ENCODE measurements at regions not wholly inside any gene's neighbourhood (a gene's known extent, or its start where the extent isn't known, plus 50 kb on each side); places are given as distances from the start of the nearest gene placed in this dataset.

GRCh38 chrX:124529786-124530185 is 183.4 kb downstream of the SH2D1A start:
- no peak overlapping the region for H3K4me2 ChIP-seq (ENCODE audit: insufficient read depth, low read length)
- no peaks in the 10 kb centered on the region; the same call in 2 of the 3 replicates for H3K36me3 ChIP-seq (ENCODE audit: control insufficient read depth, insufficient read depth, low read length)
- no peaks in the 10 kb centered on the region for H3K27me3 ChIP-seq (ENCODE audit: control insufficient read depth in 2 of 2, insufficient read depth in 2 of 2, low read length in 2 of 2)
- no peaks in the 10 kb centered on the region for H4K20me1 ChIP-seq (replicated peaks; ENCODE audit: control insufficient read depth, insufficient read depth, low read length)
- H3K27ac ChIP-seq (ENCODE audit: extremely low read depth, low read depth, low read length), result no peak overlapping the region
- DNase-seq (ENCODE audit: extremely low read depth in 1 of 4, low spot score in 3 of 4) (no peak), FAIRE-seq (no peak), ATAC-seq (no peak)
- H3K9me3 ChIP-seq (replicated peaks; ENCODE audit: control insufficient read depth, insufficient read depth, low read depth, low read length), result no peaks in the 10 kb centered on the region
- ChIA-PET CTCF (ENCODE audit: low intra/inter-chr PET ratio) (no interaction called here), POLR2A (no interaction called here)
- in situ Hi-C loops (cut with MboI), result no loop called here
- intact Hi-C loops (cut with micrococcal nuclease), result no loop called here
- H3K4me3 ChIP-seq, result no peak overlapping the region
- BruUV-seq (replicated peaks), result no TSS peak
- no peak overlapping the region for H2AFZ ChIP-seq (ENCODE audit: low read depth, low read length)
- no peaks in the 10 kb centered on the region for H3K79me2 ChIP-seq (ENCODE audit: control insufficient read depth, insufficient read depth, low read length)
- H3K4me1 ChIP-seq (replicated peaks in 1 of 2; ENCODE audit: control insufficient read depth in 2 of 2, insufficient read depth in 2 of 2, low read length in 2 of 2), result no peaks in the 10 kb centered on the region
- H3K9me1 ChIP-seq (ENCODE audit: control insufficient read depth, insufficient read depth, low read length), result no peaks in the 10 kb centered on the region
- H3K9ac ChIP-seq (ENCODE audit: insufficient read depth in 1 of 2, low read depth in 2 of 2, low read length in 2 of 2), result no peak overlapping the region
- 41% methylated on average over 3 of the region's 3 CpGs for WGBS (ENCODE audit: insufficient coverage, low coverage, missing lambda C conversion rate)
- TF ChIP-seq TFAP4 (CRISPR knock-in tag; IDR thresholded peaks at IDR 0.05; ENCODE audit: borderline replicate concordance) (no peak), GATAD2A (IDR thresholded peaks at IDR 0.05) (no peak), ZNF511 (CRISPR knock-in tag; IDR thresholded peaks at IDR 0.05) (no peak), GTF3C2 (IDR thresholded peaks at IDR 0.05; ENCODE audit: borderline replicate concordance, extremely low read depth, insufficient read length) (no peak), ADNP (tag; IDR thresholded peaks at IDR 0.05) (no peak), ILK (tag; IDR thresholded peaks at IDR 0.05; ENCODE audit: borderline replicate concordance, low read depth) (no peak), ILF3 (IDR thresholded peaks at IDR 0.05; ENCODE audit: borderline replicate concordance) (no peak), BCLAF1 (IDR thresholded peaks at IDR 0.05; ENCODE audit: borderline replicate concordance in 1 of 2, control insufficient read depth in 1 of 2, low read depth in 2 of 2, low read length in 1 of 2) (no peak), IRF2 (CRISPR knock-in tag; IDR thresholded peaks at IDR 0.05) (no peak), TAF9B (IDR thresholded peaks at IDR 0.05; ENCODE audit: partially characterized antibody) (no peak), NR0B1 (IDR thresholded peaks at IDR 0.05; ENCODE audit: partially characterized antibody) (no peak), STAG1 (CRISPR knock-in tag; IDR thresholded peaks at IDR 0.05; ENCODE audit: borderline replicate concordance) (no peak)

Measured in K562 (cell line).